NCI-H1105 treated with DMSO at 0.1 percent for 48 hours (cell line): ENCODE measurements at regions not wholly inside any gene's neighbourhood (a gene's known extent, or its start where the extent isn't known, plus 50 kb on each side); places are given as distances from the start of the nearest gene placed in this dataset.
"Not testable (repeated sequence)": the region's sequence is repeated elsewhere in the genome, so short reads cannot be mapped to it uniquely, and the experiment has no call there.

ENCODE experiments used
- DNase-seq: peaks from one replicate; lab custom pipeline; 2025; lab: John Stamatoyannopoulos, UW

GRCh38 chr13:42373048-42373812 is 101.3 kb downstream of the AKAP11 start:
- DNase-seq, result no peak

DNA sequence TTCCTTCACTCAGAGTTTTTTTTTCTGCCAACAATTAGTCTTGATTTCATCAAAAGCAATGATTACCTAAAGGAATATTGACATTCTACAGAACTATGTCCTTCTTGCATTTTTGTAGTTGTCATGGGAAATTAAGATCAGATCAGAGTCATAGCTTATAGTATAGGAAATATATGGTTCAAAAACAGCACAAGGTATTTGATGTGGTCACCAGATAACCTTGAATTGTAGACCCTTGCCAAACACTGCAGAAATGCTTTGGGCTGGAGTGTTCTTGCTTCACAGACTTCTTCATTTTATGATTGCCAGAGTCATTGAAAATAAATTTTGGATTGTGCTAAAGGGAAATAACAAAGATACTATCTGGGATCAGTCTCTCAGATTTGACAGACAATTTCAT is 103.7 kb downstream of the AKAP11 start:
- no peak for DNase-seq

DNA sequence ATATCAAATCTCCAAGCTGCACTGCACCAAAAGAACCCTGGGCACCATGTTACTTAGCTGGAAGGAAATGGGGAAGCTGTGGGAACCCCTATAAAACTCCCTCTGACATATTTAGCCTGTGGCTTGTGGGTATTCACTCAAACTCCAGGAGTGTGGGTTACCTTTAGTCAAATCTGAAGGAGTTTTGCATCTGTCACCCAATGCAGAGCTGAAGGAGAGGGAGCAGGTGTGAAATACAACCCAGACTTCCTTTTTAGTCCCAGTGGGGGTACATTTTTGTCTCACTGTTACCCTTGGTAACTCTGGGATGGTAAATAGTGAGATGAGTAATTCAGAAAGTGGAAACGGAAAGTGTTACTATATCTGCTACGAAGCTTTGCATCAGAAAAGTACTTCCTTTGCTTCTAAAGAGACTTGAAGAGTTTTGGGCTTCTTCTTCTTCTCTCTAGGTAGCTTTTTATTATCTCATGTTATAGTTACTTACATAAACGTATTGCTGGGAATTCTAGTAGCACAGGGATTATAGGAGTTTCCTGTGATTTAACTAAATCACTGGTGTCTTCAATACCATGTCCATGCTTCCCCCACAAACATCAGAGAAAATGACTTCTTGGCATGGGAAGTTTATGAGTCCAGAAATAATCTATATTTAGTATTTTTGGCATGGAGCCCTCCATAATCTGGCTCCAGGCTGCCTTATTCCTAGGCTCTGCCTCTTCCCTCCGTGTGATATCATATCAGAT is 105.9 kb downstream of the AKAP11 start:
- DNase-seq, result no peak

DNA sequence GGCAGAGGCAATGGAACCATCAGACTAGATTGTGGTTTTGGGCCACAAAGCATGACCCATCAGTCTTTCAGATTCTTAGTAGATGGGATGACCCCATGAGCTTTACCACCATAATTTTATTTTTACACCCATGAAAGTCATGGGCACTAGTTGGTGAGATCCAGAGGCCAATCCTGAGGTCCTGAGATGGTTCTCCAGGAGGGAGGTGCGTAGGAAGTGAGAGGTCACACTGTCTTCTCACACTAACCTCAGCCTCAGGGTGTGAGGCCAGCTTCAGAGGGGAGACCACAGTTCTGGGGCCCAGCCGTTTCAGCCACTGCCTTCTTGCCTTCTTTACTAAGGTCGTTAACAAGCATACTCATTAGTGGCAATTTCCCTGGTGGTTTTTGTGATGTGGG is 106.4 kb downstream of the AKAP11 start:
- no peak for DNase-seq

DNA sequence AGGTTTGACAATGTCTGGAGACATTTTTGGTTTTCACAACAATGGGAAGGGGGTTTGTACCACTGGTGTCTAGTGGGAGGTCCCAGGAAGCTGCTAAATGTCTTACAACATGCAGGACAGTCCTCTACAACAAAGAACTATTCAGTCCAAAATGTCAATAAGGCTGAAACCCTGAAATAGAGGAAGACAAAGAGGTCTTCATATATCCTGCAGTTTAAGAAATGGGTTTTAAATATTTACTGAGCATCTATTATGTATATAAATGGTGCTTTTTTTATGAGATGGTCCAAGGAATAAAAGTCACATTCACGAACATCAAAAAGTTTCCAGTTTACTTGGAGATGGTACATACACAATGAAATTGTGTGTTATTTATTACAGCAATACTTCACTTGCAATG is 107.3 kb downstream of the AKAP11 start:
- no peak for DNase-seq

DNA sequence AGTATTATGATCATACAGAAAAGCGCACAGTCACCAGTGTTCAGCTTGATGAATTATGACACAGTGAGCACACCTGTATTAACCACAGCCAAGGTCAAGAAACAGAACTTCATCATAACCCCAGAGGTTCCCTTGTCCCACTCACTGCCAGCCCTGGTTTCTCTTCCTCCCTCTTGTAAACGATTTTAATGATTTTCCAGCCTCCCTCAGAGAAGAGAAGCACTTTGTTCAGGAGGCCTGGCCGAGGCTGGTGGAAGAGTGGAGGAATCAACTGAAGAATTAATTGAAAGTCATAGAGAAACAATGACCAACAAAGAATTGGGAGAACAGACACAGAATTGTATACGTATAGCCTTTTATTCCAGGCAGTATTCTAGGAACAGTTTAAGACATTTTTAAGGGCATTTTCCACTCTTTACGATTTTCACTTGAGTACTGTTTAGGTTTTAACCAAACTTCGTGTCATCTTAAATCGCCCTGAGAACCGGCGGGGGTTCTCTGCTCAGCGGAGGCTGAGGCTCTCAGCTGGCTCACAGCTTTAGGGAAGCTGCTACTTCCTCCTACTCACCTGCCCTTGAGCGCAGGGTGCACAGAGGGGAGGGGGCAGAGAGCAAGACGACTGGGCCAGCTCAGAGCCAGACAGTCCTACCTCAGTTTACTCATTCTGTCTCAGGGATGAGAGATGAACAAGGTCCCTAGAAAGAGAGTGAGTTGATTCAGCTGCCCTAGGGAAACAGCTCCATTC is 108.6 kb downstream of the AKAP11 start:
- no peak for DNase-seq

GRCh38 chr13:42381165-42381425 is 109.1 kb downstream of the AKAP11 start:
- no peak for DNase-seq

DNA sequence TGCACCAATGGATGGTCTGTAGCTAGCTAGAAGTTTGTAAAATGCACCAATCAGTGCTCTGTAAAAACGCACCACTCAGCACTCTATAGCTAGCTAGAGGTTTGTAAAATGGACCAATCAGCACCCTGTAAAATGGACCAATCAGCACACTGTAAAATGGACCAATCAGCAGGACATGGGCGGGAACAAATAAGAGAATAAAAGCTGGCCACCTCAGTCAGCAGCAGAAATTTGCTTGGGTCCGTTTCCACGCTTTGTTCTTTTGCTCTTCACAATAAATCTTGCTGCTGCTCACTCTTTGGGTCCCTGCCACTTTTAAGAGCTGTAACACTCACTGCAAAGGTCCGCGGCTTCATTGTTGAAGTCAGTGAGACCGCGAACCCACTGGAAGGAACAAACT is 109.5 kb downstream of the AKAP11 start:
- not testable (repeated sequence) for DNase-seq

DNA sequence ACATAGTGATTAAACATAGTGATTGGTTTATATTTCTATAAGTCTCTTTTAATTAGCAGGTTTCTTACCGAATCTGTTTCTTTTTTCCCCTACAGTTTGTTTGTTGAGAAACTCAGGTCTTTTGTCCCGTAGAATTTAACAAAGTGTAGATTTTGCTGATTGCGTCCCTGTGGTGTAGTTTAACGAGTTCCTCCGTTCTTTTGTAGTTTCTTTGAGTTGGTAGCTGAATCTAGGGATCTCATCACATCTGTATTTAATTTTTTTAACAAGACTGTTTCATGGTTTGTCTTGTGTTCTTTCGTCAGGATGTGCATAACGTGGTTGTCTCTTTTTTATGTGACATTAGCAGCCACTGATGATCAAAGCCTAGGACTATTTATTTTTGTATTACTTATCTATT is 111.1 kb downstream of the AKAP11 start:
- DNase-seq, result no peak

- no peak for DNase-seq
Measured at GRCh38 chr13:42384265-42384664, 112.3 kb downstream of the AKAP11 start.

DNA sequence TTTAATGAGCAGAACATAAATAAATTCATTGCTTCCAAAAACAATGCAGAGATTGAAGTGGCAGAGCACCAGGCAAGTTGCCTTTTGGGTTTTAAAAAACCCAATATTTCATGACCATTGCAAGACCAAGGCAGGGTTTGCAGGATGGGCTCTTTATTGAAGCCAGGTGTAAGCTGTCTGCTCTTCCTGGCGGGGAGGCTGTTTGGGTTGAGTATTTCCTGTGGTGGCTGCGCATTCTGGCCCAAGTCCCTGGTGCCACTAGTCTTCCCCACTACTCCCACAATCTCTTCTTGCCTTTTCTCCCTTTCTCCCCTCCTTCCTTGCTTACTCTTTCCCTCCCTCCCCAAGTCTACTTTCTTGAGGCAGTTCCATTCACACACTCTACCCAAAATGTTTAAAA is 116.4 kb downstream of the AKAP11 start:
- no peak for DNase-seq

DNA sequence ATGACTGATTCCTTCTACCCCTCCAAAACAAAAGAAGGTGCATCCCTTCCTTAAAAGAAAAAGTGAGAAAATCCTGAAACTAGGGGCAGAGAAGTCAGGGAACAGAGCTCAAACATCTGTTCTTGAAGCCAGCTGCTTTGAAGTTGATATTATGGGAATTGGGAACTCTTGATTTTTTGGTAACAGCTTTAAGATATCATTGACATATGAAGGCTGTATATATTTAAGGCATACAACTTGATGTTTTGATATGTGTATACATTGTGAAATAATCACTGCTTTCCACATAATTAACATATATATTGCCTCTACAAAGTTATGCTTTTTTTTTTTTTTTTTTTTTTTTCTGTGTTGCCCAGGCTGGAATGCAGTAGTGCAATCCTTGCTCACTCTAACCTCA is 117.1 kb downstream of the AKAP11 start:
- DNase-seq, result no peak

DNA sequence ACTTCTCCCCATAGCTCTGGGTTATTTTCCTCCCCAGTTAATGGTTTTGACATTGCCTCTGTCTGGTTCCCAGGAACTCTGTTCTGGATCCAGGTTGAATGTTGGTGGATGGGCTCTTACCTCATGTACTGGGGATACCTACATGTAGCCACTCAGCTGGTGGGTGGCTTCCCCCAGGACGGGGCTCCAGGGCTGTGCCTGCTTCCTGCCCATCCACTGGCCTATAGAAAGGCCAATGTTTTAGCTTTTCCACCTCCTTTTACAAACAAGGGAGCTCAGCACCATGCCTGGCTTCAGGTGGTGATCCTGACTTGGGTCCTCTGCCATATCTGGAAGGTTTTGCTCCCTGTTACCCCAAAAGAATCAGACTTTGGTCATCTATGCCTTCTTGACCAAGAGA is 120.2 kb downstream of the AKAP11 start:
- DNase-seq, result no peak

DNA sequence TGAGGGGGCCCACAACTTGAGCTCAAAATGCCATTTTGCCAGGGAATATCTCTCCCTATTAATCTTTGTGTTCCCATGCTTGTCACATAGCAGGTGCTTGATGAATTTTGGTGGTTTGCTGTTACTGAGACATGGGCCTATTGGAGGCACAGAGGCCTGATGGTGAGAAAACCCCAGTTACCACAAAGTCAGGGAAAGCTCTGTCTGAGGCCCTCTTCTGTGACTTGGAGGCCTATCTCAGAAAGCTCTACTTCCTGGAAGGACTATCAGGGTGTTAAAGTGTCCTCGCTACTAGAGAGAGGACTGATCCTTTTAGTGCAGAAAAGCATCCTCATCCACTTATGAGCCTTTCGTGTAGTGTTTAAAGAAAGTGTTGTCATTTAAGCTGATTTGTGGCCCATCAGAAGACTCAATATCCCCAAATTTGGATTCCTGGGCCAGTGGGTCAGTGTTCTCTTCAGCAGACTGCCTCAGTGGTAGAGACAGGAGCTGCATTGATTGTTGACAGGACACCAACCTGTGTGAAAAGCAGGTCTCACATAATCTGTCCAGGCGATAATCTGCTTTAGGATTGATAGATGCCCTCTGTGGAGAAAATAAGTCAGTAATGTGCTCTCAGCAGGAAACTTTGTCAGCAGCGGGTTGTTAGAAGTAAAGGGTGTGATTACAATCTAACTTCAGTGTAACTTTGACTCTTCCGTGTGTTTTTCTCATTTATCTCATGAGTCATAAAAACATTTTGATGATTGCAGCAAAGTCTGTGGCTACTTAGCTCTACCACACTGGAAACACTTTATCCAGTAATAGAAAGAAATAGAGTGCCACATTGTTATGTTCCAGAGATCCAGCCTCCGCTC is 121.0 kb downstream of the AKAP11 start:
- no peak for DNase-seq

GRCh38 chr13:42393573-42394360 is 121.8 kb downstream of the AKAP11 start:
- DNase-seq, result no peak

DNA sequence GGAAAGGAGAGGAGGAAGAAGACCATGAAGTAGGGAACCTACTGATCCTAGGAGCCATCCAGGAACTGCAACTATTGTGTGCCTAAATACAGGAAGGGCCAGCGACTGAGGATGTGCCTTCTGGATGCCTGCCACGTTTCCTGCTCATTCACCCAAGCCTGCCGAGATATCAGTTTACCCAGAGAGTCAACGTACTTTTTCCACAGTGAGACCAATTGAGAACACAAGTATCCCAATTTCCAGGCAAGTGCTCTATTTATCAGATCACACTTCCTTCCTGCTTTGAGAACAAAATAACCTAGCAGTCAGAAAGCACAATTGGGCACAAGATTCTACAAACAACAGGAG is 122.4 kb downstream of the AKAP11 start:
- no peak for DNase-seq

DNA sequence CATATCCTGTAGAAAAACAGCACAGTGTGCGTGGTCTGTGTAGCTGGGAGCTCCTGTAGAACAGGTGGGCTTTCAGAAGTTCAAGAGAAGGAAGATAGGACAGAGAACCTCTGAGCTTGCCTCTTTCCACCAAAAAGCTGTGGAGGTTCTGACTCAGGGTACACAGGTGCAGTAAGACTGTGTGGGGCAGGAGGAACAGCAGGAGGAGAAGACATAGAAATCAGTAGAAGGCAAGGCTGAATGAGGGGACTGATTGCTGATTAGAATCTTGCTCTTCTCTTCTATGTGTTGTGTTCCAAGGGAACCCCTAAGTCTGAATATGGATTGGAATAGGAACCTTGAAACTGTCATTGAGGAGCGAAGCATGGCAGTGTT is 122.7 kb downstream of the AKAP11 start:
- DNase-seq, result no peak

- DNase-seq, result no peak
Measured at GRCh38 chr13:42395086-42395821, 123.3 kb downstream of the AKAP11 start.

DNA sequence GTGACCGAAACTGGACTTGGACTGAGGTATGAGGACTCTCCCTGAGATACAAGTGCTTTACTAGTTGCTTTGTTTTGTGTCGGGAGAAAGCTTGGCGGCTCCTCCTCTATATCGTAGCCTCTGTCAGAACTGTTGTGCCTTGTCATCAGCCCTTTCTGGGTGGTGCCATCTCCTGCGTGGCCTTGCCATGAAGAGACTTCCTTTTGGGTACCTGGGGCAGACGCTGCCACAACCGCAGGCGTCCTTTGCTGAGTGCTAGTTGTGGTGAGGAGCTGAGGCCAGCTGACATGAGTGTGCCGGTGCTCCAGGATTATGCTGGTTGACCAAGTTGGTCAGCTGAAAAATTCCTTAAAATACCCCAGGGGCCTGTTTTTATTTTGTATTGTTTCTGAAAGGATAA is 124.5 kb downstream of the AKAP11 start:
- DNase-seq, result no peak

GRCh38 chr13:42396901-42397655 is 125.1 kb downstream of the AKAP11 start:
- no peak for DNase-seq
